GM23248 (cell line): ENCODE measurements at regions not wholly inside any gene's neighbourhood (a gene's known extent, or its start where the extent isn't known, plus 50 kb on each side); places are given as distances from the start of the nearest gene placed in this dataset.

Experiments
- EZH2 ChIP-seq: fragments of 200-600 bp; sonication (generic); IDR thresholded peaks from 2 replicates; pipeline ENCODE4 v1.6.1; 2018; ENCODE audit warnings: antibody characterized with exemption, mild to moderate bottlenecking; ENCODE audit not compliant: insufficient read depth, poor library complexity, severe bottlenecking
- EZH2phosphoT487 ChIP-seq: fragments of 200-600 bp; sonication (generic); IDR thresholded peaks from 2 replicates; pipeline ENCODE4 v1.6.1; 2018; ENCODE audit warnings: antibody characterized with exemption, moderate library complexity, mild to moderate bottlenecking, low read depth; ENCODE audit not compliant: insufficient read depth

DNA sequence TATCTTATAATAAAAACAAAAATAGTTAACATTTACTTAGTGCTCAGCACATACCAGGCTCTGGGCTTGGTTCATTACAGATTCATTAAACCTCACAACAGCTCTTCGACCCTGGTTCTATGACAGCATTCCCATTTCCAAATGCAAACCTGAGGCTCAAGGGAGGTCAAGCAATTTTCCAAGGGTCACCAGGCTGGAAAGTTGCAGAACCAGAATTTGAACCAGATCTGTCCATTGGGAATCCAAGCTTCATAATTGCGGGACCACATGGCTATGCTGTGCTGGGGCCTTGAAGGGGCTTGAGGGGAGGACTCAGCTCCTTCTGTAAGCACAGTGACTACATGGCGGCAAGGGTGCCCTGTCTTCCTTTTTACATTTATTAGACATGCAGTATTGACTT is 197.3 kb upstream of the LNX1 start:
- no peak for TF ChIP-seq EZH2
- no peak for TF ChIP-seq EZH2phosphoT487
